ENCODE measurements at regions not wholly inside any gene's neighbourhood (a gene's known extent, or its start where the extent isn't known, plus 50 kb on each side); places are given as distances from the start of the nearest gene placed in this dataset.
"Not testable (repeated sequence)": the region's sequence is repeated elsewhere in the genome, so short reads cannot be mapped to it uniquely, and the experiment has no call there.

DNA sequence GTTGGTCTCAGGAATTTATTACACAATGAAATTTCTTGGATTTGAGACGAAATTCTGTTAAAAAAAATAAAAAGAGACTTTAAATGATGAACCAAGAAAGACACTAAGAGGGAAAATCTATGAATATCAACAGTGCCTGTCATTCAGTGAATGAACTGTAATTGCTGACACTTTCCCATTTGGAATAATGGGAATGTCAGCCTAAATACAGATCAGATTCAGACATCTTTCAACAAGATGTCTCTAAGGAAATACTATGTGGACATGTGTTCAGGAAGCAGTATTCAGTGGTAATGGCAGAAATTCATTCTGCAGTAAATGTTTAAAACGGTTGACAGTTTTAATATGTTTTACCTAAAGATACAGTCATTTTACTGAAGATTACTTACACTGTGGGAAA lies 433.7 kb upstream of the FAM174A start:
- ATAC-seq; DNase-seq; intact Hi-C loops (cut with micrococcal nuclease): not testable (repeated sequence)

DNA sequence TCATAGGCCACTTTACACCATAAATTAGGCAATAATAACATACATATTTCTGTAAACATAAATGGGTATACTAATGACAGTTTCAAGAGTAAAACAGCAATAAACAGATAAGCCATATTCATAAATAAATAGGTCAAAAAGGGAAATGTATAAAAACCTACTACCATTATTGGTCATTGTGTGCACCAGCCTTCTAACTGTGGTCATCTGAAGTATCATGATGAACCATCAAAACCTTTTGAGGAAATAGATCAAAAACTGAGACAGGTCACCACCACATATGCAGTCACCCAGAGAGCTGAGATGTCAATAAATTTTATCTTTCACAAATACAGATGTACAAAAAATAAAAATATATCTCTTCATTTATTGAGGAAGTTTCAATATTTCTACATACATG lies 438.8 kb upstream of the FAM174A start:
- ATAC-seq; intact Hi-C loops (cut with micrococcal nuclease); DNase-seq: not testable (repeated sequence)

DNA sequence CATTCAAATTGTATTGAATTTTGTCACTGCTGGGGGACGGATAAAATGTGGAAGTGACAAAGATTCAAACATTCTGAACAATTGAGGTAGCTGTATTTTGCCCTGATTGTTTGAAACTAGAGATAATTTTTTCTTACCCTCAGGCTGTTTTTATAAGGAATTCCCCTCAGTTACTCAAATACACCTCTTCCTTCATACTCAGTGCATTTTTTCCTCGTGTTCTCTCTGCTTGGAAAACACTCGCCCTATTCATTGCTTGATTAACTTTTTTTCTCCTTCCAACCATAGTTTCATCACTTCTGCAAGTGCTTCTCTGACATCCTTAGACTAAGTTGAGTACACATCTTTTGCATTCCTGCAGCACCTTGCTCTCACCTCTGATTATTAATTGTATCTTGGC lies 454.5 kb upstream of the FAM174A start:
- ATAC-seq; DNase-seq; intact Hi-C loops (cut with micrococcal nuclease): not testable (repeated sequence)

DNA sequence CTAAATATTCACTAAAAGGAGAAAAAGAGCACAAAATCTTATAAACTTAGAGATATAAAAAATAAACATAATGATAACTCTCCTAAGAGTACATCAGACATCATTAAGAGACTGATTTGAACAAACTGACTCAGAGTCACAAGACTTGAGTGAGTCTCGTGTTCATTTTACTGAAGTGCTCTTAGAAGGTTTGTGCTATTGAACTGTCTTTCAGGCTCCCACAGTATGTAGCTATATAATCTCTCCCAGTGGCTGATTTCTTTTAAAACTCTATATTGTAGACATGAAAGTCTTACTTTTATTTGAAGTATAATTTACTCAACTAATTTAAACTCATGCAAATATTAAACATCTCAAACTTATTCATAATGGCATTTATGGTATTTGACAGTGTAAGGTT lies 456.0 kb upstream of the FAM174A start:
- ATAC-seq; intact Hi-C loops (cut with micrococcal nuclease); DNase-seq: not testable (repeated sequence)

DNA sequence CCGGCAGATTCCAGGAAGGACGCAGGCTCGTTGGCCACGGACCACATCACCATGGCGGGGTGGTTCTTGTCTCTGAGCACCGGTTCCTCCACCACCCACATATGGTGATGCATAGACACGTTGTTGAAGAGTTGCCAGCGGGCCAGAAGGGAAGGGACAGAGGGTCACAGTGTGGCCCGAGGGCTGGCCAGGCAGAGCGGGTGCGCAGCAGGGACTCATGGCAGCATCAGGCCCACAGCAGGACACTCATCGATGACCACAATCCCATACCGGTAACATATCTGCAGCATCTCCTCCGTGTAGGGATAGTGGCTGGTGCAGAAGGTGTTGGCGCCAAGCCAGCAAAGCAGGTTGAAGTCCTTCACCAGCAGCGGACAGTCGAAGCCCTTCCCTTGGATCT lies 469.2 kb upstream of the FAM174A start:
- intact Hi-C loops (cut with micrococcal nuclease); DNase-seq; ATAC-seq: not testable (repeated sequence)

DNA sequence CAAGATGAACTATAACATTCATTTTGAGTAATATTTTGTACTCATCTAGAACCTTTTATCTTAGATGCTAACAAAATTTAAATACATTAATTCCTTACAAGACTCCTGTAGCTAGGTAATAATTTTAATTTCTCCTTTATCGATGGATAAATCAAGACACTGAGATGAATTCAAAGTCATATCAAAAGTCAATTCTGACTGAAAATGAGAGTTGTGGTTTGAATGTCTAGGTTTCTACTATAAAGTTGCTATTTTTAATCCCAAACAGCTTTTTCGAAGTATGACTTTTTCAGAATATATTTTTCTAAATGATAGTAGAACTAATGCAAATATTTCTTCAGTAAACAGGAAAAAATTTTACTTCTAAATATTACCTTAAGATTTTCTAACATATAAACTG lies 491.7 kb upstream of the FAM174A start:
- DNase-seq (no peak), ATAC-seq (no peak)
- intact Hi-C loops (cut with micrococcal nuclease): no loop called here

DNA sequence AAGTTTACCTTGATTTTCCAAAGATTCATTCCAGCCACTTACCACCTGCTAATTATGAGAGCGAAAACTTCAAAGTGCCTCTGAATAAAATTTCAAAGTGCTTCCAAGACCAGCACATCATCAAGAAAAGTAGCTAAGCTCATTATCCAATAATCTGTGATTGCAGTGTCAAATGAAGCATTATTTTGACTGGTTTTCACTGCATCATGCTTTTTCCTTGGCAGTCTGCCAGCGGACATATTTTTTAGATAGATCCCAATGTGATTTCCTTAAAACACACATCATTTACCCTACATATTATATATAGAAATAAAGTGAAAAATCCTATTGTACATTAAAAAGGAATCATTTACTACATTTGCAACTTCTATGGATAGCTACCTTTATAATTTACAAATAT lies 508.6 kb upstream of the FAM174A start:
- intact Hi-C loops (cut with micrococcal nuclease): no loop called here
- ATAC-seq: no peak
- DNase-seq: no peak

DNA sequence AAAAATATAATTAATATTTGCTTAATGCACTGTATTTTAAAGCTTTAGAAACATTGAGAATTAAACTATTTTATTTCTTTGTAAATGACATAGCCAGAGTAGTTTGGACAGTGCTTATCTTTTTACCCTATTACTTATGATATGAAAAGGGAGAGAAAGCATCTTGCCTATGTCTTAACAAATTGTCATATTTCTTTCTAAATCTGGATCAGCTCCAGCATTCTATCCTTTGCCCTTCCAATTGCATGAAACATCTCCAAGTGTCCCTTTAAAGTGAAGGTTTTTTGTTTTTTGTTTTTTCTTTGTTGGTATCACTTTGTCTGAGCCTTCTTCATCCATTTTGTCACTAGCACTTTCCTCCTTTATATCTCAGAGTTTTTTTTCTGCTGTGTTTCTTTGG lies 511.6 kb upstream of the FAM174A start:
- ATAC-seq: no peak
- intact Hi-C loops (cut with micrococcal nuclease): no loop called here
- no peak for DNase-seq

DNA sequence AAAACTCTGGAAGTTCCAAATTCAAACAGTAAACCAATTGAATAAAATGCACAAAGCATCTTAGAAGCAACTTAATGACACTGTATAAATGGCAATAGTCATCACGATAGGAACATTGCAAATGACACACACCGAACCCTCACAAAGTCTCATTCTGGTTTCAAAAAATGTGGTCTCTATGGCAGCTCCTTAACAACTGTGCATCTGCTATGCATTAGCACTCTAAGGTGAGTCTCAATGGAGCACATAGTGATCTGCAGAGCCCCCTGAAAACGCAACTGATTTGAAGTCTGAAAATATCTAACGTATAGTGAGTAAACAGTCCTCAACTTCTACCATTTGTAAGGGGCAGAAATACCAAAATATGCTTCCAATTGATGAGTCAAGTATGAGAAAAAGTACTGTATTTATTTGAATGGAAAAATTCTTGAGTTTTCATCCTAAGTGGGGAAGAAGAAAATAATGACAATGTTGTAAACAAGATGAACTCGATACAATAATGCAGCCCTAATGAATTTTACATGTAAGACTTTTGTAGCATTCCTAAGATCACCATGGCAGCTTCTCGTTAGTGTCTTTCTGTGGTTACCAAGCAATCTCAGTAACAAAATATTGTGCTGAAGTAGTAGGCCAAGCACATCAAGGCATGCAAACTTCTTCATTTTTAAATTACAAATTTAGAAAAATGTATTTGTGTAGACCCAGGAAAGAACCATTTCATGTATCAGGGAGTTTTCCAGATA lies 517.5 kb upstream of the FAM174A start:
- intact Hi-C loops (cut with micrococcal nuclease): no loop called here
- ATAC-seq (no peak), DNase-seq (no peak)

DNA sequence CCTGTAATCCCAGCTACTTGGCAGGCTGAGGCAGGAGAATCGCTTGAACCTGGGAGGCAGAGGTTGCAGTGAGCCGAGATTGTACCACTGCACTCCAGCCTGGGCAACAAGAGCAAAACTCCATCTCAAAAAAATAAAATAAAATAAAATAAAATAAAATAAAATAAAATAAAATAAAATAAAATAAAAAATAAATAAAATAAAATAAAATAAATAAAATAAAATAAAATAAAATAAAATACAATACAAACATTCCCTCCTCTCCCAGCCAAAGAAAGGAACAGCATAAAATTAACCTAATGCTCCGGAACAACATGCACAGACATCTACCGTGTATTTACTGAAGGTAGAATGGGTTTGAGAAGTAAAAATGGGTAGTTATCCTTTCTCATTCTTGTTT lies 521.9 kb upstream of the FAM174A start:
- DNase-seq; ATAC-seq; intact Hi-C loops (cut with micrococcal nuclease): not testable (repeated sequence)

DNA sequence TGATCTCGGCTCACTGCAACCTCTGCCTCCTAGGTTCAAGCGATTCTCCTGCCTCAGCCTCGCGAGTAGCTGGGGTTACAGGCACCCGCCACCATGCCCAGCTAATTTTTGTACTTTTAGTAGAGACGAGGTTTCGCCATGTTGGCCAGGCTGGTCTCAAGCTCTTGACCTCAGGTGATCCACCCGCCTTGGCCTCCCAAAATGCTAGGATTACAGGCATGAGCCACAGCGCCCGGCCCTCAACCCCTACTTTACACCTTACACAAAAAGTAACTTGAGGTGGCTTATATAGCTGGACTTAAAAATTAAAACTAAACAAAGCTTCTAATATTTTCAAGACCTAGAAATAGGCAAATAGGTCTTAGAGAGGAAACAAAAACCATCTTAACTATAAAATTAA lies 524.0 kb upstream of the FAM174A start:
- intact Hi-C loops (cut with micrococcal nuclease); ATAC-seq; DNase-seq: not testable (repeated sequence)

DNA sequence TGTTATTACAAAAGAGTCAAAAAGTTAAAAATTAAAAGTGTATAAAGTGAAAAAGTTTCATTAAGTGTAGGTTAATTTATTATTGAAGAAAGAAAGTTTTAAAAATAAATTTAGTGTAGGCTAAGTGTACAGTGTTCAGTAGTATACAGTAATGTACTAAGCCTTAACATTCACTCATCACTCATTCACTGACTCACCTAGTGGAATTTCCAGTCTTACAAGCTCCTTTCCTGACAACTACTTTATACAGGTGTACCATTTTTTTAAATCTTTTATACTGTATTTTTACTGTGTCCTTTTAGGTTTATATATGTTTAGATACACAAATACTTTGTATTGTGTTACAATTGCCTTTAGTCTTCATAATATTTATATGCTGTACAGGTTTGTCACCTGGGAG lies 530.2 kb upstream of the FAM174A start:
- ATAC-seq (no peak), DNase-seq (no peak)
- intact Hi-C loops (cut with micrococcal nuclease): no loop called here

DNA sequence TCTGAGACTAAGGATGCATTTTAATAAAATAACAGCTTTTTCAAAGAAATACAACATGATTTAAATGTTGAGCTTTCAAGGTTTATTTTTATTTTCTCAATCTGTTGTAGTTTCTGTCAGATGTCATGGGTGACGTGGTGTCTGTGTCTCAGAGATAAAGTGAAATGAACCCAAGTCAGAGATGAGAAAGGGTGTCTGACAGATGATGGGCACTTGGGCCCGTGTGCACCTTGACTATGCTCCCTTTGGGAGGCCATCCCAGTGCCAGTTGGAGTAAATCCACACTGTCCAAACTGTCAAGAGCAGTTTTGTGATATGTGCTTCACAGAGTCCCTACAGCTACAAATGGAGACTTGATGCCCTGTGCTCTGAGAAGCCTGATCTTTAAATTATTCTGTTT lies 536.9 kb upstream of the FAM174A start:
- no peak for ATAC-seq
- intact Hi-C loops (cut with micrococcal nuclease): no loop called here
- DNase-seq: no peak

DNA sequence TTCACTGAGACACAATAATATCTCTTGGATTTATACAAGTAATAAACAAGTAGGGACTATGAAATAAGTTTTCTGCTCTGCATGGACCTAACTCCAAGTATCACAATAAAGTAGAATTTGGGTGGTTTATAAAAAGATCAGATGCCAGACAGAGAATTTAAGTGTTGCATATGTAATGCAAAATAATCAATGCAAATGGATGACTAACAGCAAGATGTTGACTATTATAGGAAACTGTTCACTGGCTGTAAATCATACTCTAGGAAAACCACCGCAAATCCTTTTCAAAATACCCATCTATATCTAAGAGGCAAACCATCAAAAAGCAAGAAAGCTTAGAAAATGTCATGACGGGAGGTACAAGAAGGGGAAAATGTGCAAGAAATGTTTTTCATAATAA lies 539.8 kb upstream of the FAM174A start:
- DNase-seq (no peak), ATAC-seq (no peak)

DNA sequence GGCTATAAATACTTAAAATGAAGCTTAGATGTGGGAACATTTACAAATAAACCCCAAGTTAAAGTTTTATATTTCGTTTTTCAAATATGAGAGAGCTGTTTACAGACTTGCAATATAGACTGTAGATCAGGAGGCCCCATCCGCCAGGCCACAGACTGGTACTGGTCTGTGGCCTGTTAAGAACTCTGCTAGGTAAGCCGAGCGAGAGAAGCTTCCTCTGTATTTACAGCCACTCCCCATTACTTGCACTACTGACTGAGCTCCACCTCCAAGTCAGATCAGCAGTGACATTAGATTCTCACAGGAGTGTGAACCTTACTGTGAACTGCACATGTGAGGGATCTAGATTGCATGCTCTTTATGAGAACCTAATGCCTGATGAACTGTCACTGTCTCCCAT lies 561.4 kb upstream of the FAM174A start:
- intact Hi-C loops (cut with micrococcal nuclease): no loop called here
- DNase-seq (no peak), ATAC-seq (no peak)

More for the DNA sequence above, 539.8 kb upstream of the FAM174A start:
- intact Hi-C loops (cut with micrococcal nuclease): no loop called here

DNA sequence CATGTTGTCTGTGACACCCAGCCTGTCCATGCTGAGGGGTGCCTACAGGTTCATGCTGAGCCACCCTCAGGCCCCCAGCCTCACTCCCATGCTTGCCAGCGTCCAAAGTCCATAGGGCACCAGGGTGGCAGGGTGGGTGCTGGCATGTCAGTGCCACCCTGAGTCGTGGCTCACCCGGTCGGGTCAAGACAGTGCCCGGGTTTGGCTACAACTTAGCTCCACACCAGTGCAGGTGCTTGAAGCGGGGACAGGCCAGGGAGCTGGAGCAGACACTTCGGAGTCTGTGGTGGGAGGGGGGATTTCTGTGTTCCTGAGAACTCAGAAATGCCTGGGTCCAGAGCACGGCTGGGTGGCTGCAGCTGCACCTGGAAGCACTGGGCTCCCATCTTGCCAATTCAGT lies 579.2 kb upstream of the FAM174A start:
- DNase-seq (no peak), ATAC-seq (no peak)
- intact Hi-C loops (cut with micrococcal nuclease): no loop called here

DNA sequence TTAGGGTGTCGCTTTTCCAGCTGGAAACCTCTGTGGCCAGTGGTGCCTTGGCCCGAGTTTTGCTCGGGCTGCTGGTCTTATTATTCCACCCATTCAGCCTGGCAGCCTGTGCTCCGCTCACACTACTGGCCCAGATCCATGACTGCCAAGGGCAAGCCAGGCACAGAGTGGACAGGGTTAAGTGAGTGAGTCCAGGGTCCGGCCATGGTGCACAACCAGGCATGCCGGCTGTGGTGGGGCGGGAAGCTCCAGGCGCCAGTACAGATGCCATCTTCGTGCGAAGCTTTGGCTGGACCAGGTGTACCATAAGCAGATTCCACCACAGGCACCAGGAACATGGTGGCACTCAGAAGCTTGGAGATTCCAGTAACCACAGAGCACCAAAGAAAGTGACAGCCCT lies 580.2 kb upstream of the FAM174A start:
- DNase-seq: no peak
- intact Hi-C loops (cut with micrococcal nuclease): no loop called here
- ATAC-seq: no peak

DNA sequence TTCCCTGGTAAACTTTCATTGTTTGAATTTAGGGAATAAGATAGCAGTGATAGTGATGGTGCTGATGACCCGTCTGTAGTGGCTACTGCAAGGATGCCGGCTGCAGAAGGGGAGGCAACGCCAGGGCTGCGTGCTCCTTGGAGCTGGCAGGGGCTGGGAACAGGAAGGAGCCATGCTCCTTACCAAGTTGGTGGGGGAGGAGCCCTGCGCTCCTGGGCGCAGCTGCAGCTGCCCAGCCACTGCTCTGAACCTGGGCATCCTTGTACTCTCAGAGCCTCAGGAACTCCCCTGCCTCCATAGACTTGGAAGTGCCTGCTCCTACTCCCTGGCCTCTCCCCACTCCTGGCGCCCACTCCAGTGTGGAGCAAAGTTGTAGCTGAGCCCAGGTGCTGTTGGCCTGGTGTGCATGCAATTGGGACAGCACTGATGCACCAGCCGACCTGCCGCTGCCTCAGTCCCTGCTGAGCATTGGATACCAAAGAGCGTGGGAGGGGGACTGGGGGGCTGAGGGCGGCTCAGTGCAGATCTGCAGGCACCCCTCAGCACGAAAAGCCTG lies 585.1 kb upstream of the FAM174A start:
- ATAC-seq: no peak
- intact Hi-C loops (cut with micrococcal nuclease): no loop called here

DNA sequence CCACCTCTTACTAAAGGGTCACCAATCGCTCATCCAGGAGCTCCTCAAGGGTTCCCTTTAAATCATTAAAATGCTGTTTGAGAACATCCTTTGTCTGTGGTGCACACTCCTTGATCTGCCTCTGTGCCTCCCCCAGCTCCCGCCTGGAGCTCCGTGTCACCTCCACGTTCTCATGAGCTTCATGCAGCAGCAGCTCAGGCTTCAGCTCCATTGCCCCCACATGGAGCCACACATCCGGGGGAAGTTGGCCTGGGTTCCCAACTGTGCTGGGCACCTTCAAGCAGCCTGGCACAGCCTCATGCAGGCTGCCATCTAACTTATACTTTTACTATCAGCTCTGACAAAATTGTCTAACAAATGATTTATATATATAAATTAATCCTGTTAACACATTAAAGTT lies 585.8 kb upstream of the FAM174A start:
- intact Hi-C loops (cut with micrococcal nuclease): no loop called here
- DNase-seq (no peak), ATAC-seq (no peak)

More for the DNA sequence above, 585.1 kb upstream of the FAM174A start:
- no peak for DNase-seq

DNA sequence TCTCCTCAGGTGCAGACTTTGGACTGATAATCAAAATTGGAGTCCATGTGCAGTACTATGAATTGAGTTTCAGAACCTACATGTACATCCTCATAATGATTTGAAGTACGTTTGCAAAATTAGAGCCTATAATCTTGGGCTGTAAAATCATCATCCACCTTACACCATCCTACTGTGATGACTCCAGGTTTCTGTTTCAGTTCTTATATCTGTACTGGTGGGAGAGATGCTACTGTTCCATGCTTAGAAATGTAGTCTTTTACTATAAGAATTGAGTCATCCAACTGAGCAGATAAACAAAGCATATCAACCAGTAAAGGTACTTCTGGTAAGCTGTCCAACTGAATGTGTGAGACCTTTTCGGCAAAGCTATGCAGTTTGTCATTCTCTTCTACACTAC lies 586.3 kb upstream of the FAM174A start:
- intact Hi-C loops (cut with micrococcal nuclease): no loop called here
- ATAC-seq (no peak), DNase-seq (no peak)

Data from left ventricle myocardium superior (tissue), 1 donor.